Pulmonary artery endothelial cell (primary cell): ENCODE measurements at regions not wholly inside any gene's neighbourhood (a gene's known extent, or its start where the extent isn't known, plus 50 kb on each side); places are given as distances from the start of the nearest gene placed in this dataset.
"Not testable (repeated sequence)": the region's sequence is repeated elsewhere in the genome, so short reads cannot be mapped to it uniquely, and the experiment has no call there.

ENCODE experiments used
- DNase-seq: peaks from one replicate; pipeline ENCODE4 v3.0.0-alpha.2; 2011; ENCODE audit warnings: low read depth, low spot score

DNA sequence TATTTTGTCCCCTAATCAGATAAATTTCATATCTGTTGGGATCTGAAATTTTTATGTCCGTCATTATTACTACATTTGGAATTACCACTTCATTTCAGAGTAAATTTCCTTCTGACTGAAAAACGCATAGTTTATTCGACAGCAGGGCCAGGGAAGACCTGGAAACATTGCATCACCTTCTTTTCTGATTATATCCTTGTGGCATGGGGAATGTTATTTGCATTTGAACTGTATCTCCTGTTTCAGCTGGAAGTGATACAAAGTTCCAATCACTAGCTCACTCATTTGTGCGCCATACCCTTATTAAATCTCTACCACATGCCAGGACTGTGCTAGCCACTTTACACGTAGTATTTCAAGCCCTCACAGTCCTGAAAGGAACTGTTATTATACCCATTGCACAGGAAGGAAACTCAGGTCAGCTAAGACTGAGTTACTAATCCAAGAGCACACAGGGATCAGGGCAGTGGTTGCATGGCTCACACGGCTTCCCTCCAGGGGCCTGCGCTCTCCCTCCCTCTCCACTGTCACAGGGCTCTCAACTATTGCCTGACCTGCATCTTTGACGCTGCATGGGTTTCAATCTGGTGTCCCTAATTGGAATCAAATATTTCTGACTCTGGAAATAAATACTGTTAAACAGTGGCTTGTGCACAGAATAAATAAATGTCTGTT, 84.4 kb upstream of the NANOS1 start:
- no peak for DNase-seq

DNA sequence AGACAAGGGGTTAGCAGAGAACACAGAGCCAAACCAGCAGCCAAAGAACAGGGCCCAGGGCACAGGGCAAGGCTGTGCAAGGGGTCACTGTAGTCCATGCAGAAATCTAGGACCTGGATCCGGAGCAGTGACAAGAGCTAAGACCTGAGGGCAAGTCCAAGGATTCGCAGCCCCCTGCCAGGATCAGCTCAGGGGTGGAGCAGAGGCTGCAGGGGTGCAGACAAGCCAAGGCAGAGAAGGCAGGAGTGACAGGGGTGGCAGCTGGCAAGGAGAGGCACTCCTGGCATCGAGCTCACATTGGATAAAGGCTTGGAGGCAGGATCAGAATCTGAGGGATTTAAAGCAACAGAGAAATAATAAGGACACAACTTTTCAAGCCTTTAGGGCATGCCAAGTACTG, 80.7 kb upstream of the NANOS1 start:
- no peak for DNase-seq

DNA sequence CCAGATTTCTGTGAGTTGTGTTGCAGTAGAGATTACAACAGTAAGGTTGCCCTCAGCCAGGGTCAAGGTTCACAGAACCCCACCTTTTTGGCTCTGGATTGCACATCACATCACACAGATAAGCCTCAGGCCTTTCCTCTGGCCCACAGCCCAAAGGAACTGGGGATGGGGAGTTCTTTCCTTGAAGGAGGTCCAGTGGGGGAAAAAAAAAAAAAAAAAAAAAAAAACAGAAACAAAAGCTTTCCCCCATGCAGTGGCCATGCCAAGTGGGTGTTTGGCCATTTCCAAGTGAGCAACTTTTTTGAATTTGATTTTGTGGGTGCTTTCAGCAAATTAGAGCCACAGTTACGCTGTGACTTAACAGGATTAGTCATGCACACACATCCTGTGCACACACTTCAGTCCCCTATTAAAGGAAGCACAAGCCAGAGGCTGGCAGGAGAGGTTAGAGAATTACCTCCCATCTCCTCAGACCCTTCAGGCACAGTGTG, 79.3 kb upstream of the NANOS1 start:
- peak; percentile 19 for DNase-seq

DNA sequence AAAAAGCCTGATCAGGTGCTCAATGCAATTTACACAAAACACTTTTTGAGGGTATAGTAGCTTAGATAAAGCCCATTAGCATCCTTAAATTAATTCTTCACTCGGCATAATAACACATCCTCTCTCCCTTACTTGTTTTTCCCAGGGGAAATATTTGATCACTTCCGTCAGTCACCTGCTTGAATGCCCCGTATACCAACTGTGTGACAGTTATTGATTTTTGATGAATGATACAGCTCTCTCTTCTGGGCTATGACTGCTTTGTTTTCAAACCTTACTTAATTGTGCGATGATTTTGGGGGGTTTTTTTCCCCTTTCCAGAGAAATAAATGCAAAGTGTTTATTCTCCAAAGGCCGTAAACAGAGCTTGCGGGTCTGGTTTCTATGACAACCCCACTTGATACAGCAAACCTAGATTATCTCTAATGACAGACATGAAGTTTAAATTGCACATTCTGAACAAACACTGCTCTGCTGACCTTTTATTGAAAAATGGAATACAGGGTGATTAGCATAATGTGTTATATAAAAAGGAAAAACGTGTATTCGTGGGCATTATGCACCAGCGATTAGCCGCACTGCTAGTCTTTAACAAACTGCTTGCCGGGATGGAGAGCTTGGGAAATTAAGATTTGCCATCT, 78.4 kb upstream of the NANOS1 start:
- DNase-seq, result no peak

DNA sequence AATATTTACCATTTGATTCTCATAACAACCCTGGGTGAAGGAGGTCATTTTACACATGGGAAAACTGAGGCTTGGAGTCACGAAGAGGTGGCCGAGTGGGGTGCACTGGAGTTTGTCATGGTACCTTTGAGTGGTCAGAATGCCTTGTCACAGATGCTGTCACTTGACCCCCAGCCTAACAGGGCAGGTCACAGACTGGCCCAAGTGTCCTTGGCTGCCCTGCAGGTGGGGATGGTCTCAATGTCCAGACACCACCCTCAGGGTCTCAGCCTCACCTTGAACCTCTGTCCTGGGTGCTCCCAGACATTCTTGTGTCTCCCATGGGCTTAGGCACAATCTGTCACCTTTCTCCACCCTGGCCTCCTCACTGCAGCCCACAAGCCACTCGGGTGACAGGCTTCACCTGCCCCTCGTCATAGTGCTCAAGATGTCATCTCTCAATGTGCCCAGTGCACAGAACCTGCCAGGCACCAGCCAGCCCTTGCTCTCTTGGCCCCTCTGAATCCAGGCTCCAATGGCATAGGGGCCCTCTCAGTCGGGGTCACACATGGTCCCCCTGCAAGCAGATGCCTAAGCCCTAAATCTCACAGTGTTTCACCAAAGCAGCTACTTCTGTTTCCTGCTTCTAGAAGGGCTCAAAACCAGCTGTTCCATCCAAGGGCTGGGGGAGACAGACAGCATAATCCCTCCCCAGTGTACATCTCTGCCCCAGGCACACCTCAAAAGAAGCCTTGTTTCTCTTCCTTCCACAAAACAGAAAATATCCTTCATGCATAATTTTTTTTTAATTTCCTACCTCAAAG, 76.8 kb upstream of the NANOS1 start:
- DNase-seq, result no peak

DNA sequence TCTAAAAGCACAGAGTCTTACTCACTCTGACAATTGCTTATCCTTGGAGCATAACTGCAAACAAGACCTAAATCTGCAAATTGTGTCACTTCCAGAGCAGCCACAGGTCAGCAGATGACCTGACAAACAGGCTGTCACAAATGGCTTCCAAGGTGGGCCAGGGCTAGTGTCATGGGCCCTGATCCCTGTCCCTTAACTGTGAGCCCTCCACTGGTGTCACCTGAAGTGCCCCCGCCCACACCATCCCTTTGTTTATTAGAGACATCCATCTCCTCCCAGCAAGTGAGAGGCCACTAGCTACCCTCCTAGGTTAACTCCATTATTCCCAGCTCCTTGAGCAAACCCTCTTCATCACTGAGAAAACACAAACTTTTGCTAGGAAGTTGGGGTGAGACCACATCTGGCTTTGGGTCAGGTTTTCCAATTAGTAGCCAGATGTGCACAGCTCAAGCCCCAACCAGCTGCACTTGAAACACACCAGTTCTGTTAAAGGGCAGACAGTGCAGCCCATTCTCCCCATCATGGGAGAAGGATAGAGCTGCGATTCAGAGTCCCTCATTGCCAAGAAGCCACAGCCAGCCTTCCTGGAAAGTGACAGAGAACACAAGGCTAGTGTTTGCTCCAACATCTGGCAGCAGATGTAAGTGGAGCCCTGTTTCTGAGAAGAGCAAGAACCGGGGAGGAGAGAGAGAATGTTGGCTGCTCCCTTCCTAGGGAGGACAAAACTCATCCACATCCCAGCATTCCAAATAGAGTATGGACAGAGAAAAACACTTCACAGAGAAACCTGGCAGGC, 75.7 kb upstream of the NANOS1 start:
- DNase-seq, result no peak

DNA sequence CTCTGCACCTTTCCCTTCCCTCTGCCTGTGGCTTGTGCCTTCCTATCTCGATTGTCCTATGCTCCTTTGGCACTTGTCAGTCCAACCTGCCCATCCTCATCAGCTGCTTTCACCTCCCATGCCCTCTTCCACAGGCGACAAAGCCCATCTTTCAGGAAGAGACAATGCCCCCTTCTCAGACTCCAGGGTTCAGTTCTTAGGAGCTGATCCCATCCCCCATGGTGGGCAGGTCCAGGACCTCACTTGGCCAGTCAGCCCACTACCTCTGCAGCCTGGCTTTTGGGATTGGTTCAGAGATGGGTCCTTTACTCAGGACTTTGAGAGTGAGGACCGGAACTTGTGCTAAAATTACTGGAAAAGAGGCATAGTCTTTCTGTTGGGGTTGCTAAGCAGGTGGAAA, 74.0 kb upstream of the NANOS1 start:
- no peak for DNase-seq

DNA sequence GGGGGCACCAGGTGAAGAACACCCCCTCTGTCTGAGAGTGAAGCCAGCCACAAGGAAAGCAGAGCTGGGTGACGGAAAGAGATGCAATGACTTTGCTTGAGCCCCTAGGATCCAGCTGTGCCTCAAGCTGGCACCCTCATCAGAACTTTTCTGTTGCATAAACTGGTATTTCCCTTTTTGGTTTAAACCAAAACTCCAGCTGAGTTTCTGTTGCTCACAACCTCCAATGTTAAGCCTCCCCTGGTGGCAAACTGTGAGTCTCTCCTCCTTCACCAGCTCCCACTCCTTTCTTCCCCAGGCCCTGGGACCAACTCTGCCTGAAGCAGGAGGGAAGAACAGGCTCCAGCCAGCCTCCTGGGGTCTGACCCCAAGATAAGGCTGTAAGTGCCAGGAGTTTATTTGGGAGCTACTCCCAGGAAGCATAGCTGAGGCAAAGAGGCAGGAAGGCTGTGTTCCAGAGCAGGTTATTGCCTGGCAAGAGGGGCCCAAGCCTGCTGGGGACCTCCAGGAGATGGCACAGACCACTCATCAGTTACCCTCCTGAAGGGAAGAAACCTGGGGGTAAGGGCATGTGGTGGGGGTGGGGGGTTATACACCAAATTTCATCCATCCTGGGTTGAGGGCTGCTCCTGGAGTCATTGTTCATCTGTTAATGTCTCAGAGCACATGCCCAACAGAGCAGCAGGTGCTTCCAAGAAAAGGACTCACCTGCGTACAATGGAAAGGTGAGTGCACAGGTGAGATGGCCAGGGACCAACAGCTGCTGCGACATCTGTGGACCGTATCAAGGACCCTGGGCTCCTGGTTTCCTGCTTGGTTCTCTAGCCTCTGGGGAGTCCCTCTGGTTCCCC, 73.3 kb upstream of the NANOS1 start:
- no peak for DNase-seq

DNA sequence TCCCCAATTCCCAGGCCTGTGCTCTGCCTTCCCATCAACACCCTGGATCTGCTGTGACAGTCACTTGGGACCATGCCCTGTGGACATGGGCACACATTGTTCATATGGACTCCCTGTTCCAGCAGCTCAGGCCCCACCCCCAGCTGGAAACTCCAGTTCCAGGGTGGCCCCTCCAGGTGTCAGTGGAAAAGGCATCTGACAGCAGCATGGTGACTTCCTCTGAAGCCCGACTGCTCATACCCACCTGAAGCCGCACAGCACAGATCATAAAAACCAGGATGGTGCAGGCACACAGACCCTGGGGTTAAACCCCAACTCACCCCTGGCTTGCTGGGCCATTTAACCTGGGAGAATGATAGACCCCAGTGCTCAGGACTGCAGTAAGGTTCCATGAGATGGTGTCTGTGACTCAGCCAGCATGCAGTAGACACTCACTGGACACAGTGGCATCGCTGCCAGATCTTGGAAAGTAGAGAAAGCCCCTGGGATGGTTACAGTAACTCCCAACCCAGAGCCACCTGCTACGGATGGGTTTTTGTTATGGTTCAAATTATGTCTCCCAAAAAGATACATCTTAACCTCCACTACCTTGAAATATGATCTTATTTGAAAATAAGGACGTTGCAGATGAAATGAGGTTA, 72.6 kb upstream of the NANOS1 start:
- no peak for DNase-seq

DNA sequence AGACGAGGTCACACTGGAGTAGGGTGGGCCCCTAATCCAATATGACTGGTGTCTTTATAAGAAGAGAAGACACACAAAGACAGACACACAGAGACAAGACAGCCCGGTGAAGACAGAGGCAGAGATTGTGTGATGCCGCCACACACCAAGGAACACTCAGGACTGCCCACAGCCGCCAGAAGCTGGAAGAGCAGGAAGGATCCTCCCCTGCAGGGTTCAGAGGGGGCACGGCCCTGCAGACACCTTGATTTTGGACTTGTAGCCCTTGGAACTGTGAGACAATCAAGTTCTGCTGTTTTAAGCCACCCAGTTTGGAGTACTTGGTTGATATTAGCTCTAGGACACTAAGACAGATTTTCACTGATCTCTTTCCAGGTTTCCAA, 72.1 kb upstream of the NANOS1 start:
- no peak for DNase-seq

DNA sequence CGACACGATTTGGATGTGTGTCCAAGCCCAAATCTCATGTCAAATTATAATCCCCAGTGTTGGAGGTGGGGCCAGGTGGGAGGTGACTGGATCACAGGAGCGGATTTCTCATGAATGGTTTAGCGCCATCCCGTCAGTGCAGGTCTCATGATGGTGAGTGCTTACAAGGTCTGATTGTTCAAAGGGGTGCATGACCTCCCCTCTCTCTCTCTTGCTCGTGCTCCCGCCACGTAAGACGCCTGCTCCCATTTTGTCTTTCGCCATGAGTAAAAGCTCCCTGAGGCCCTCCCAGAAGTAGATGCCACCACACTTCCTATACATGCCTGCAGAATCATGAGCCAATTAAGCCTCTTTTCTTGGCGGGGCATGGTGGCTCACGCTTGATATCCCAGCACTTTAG, 71.5 kb upstream of the NANOS1 start:
- no peak for DNase-seq

DNA sequence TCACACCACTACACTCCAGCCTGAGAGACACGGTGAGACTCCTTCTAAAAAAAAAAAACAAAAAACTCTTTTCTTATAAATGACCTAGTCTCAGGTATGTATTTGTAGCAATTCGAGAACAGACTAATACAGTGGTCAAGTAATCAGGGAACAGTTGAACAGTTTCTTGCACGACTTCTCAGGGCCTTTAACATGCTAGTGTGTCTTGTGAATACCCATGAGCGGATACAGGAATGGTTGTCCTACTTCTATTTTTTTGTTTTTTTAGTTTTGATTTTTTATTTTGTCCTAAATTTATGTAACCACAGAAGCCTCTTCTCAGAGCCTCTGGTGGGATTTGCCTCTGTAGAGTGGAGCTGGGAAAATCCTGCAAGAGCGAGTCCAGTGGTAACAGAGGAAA, 71.0 kb upstream of the NANOS1 start:
- no peak for DNase-seq

DNA sequence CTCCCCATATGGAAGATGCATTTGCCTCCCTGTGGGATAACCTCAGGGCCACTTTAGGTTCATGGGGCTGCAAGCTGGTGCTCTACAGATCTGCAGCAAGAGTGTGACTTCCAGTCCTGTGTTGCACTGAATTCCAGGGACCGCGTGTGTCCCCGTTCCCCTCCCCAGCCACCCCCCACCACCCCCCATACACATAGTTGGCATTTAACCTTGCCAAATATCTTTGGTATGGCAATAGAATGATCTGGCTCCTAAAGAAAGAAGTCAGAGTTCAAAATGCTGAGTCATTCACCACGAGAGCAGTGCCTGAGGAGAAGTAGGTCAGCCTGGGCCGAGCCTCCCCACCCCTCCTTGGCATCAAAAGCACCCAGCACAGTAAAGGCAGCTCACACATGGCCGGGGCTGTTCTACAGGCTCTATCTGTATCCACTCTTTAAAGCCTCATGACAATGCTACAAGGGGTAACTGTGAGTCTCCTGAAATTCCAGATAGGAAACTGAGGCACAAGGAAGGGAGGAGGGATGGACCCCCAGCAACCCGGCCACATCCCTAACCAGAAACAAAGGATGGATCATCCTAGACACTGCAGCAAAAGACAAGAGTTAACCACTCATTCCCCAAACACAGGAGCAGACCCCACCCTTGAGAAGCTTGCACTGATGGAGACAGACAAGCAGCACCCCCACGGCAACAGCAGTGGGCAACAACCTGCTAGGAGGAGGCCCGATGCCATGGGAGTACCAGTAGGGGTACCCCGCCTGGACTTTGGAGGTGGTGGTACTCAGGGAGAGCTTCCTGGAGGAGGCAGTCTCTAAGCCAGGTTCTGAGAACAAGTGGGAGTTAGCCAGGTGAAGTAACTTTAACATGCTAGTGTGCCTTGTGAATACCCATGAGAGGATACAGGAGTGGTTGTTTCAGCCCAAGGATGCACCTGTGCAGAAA, 70.3 kb upstream of the NANOS1 start:
- no peak for DNase-seq

DNA sequence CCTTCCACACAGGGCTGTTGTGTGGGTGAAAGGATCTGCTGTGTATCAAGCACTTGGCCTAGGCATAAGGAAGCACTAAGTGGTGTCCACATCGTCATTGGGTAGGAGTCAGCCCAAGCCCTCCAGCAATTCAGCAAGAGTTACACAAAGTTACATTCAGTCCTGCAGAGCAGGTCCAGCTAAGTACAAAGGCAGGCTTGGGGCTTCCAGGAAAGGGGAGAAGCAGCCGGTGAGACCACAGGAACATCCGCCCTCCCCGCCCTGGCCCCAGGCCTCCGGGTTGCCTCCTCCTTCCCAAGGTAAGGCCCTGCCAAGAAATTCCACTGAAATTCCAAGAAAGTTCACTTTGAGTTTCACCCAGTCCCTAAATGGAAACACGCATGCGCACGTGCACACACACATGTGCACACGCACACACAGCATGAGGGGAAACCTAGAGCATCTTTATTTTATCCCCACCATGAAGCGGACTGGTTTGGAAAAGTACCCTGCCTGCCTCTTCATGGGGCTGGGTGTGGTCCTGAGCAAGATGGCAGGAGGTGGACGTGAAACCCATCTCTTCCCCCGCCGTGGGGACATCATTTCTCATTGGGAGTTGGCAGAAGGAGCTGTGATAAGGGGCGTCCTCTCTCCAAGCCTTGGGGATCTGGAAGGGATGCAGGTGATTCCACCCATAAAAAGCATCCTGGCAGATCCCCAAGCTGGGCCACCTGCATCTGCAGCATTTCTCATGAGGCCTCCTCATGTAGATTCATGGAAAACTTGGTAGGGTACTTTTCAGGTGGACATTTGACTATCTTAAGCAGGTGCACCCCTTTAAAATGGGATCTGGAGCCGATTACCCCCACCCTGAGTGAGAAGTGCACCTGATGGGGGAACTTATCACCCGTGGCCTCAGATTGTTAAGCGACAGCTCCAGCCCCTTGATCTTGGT, 69.1 kb upstream of the NANOS1 start:
- no peak for DNase-seq

DNA sequence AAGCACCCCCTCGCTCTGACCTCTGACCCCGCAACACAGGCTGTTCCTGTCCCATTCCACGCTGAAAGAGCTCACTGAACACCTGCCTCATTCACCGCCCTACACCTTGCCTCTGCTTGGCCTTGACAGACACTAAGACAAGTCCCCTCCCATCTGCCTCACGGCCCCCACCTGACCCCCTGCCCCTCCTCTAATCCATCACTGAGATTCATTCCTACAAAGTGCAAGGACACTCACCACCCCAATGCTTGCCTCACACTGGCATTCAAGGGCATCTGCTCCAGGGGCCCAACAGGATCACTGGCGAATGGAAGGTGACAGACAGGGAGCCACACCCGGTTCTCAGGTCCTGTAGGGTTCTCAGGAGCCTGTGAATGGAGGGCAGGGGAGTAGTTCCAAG, 68.1 kb upstream of the NANOS1 start:
- no peak for DNase-seq

DNA sequence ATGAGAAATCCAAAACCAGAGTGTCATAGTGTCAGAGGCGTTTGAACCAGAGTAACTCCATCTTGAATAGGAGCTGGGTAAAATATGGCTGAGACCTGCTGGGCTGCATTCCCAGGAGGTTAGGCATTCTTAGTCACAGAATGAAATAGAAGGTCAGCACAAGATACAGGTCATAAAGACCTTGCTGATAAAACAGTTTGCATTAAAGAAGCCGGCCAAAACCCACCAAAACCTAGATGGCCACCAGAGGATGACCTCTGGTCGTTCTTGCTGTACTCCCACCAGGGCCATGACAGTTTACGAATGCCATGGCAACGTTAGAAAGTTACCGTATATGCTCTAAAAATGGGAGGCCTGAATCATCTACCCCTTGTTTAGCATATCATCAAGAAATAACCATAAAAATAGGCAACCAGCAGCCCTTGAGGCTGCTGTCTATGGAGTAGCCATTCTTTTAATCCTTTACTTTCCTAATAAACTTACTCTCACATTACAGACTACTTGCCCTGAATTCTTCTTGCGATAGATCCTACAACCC, 67.1 kb upstream of the NANOS1 start:
- not testable (repeated sequence) for DNase-seq

DNA sequence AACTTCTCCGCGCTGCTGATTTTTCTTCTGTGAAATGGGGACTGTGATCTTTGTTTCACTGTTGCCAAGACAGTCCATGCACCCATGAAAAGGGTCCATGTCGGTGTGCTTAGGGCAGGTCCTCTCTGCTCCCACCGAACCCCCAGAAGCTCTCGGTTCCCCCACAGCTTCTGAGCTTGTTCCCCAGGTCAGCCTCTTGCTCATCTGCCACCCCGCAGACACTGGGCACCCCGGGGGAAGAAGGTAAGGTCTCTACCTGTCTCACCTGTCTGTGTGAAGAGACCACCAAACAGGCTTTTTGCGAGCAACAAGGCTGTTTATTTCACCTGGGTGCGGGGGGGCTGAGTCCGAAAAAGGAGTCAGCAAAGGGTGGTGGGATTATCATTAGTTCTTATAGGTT, 66.2 kb upstream of the NANOS1 start:
- no peak for DNase-seq

DNA sequence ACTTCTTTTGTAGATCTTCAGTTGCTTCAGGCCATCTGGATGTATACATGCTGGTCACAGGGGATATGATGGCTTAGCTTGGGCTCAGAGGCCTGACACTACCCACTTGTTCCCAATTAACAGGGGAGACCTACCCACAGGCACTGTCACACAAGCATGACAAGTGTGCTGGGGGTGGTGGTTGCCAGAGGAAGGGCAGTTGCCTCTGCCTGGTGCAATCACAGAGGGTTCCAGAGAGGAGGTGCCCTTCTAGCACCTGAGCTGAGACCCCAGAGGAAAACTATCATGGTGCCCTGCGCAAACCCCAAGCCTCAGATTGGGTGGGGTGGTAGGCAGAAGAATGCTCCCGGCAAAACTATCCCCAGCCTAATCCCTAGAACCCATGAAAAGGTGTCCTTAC, 65.6 kb upstream of the NANOS1 start:
- DNase-seq, result no peak
